Skeletal muscle tissue (tissue), 3 donors: ENCODE measurements at regions not wholly inside any gene's neighbourhood (a gene's known extent, or its start where the extent isn't known, plus 50 kb on each side); places are given as distances from the start of the nearest gene placed in this dataset.

Experiments
- H3K27ac ChIP-seq: one replicate; pipeline ENCODE4 v1.7.0; 2013; ENCODE audit warnings: mild to moderate bottlenecking, low read depth, low read length, inconsistent platforms
- H3K27me3 ChIP-seq, 3 donors: one replicate each; pipeline ENCODE4 v1.7.0; 2013; ENCODE audit warnings: low read length in 3 of 3; ENCODE audit not compliant: control insufficient read depth in 3 of 3, insufficient read depth in 3 of 3
- H3K36me3 ChIP-seq, 3 donors: one replicate each; pipeline ENCODE4 v1.7.0; 2013; ENCODE audit warnings: low read length in 3 of 3; ENCODE audit not compliant: control insufficient read depth in 3 of 3, insufficient read depth in 3 of 3
- H3K4me1 ChIP-seq, 3 donors: one replicate each; pipeline ENCODE4 v1.7.0; 2013; ENCODE audit warnings: low read length in 3 of 3, mild to moderate bottlenecking in 3 of 3; ENCODE audit not compliant: control insufficient read depth in 3 of 3, insufficient read depth in 3 of 3
- H3K4me3 ChIP-seq, 3 donors: one replicate each; pipeline ENCODE4 v1.7.0; 2013; ENCODE audit warnings: low read length in 3 of 3
- H3K9ac ChIP-seq, 3 donors: one replicate each; pipeline ENCODE4 v1.7.0; 2013; ENCODE audit warnings: low read length in 3 of 3, mild to moderate bottlenecking in 3 of 3, moderate library complexity in 2 of 3, low read depth in 1 of 3
- H3K9me3 ChIP-seq, 3 donors: one replicate each; pipeline ENCODE4 v1.7.0; 2013; ENCODE audit warnings: low read length in 3 of 3; ENCODE audit not compliant: control insufficient read depth in 3 of 3
- donor health status: Osteomylitis.

DNA sequence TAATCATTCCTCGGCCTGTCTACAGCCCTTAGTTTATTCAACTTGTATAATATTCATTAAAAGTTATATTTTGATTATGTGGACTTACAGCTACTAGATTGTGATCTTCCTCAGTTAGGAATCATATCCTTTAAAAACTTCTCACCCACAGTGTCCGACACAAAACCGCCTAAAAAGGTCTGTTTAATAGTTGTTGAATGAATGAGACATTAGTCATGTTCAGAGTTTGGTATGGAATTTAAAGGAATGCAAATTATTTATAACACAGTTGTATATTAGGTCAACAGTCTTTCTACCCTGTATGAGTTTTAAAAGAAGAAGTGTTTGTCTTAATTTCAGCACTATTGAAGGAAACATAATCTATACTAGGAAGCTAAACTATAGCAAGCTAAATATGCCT is 390.0 kb downstream of the ARL4A start:
- Histone ChIP-seq H3K27ac (no peak overlapping the region), H3K9me3 (no peaks in the 10 kb centered on the region)

DNA sequence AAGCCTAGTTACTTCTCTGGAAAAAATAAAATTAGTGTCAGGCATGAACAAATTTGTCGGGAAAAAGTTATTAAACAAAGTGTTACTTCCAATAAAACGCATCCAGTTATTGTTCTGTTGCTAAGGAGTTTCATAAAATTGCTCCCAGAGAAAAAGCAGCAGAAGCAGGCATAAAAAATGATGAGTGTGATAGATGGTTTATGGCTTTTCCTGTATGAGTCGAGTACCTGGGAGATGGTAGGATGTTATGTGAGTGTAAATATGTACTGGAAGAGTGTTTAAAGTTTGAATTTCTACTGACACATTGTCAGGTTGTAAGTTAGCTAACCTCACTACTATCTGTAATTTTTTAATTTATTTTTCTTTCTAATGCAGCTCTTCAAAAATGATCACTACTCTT is 390.7 kb downstream of the ARL4A start:
- no peak overlapping the region for H3K27ac ChIP-seq
- no peaks in the 10 kb centered on the region for H3K4me1 ChIP-seq
- no peak overlapping the region for H3K9ac ChIP-seq
- no peaks in the 10 kb centered on the region for H3K36me3 ChIP-seq
- H3K27me3 ChIP-seq = no peaks in the 10 kb centered on the region
- no peak overlapping the region for H3K4me3 ChIP-seq
- H3K9me3 ChIP-seq = no peaks in the 10 kb centered on the region

More for the DNA sequence above, 390.0 kb downstream of the ARL4A start:
- Histone ChIP-seq H3K4me1 (no peaks in the 10 kb centered on the region), H3K4me3 (no peak overlapping the region), H3K27me3 (no peaks in the 10 kb centered on the region), H3K36me3 (no peaks in the 10 kb centered on the region), H3K9ac (no peak overlapping the region)

GRCh38 chr7:13090959-13091358 is 403.5 kb downstream of the ARL4A start:
- Histone ChIP-seq H3K27me3 (no peaks in the 10 kb centered on the region), H3K4me3 (no peak overlapping the region), H3K27ac (no peak overlapping the region), H3K4me1 (no peaks in the 10 kb centered on the region), H3K9me3 (no peaks in the 10 kb centered on the region), H3K36me3 (no peaks in the 10 kb centered on the region), H3K9ac (no peak overlapping the region)

GRCh38 chr7:13091974-13092707 is 404.7 kb downstream of the ARL4A start:
- H3K27me3 ChIP-seq = no peaks in the 10 kb centered on the region
- no peaks in the 10 kb centered on the region for H3K36me3 ChIP-seq
- H3K4me1 ChIP-seq = no peaks in the 10 kb centered on the region
- no peak overlapping the region for H3K27ac ChIP-seq
- H3K4me3 ChIP-seq = no peak overlapping the region
- no peak overlapping the region for H3K9ac ChIP-seq
- H3K9me3 ChIP-seq = no peaks in the 10 kb centered on the region

- H3K27me3 ChIP-seq = no peaks in the 10 kb centered on the region
- no peak overlapping the region for H3K4me3 ChIP-seq
- H3K9ac ChIP-seq = no peak overlapping the region
- H3K4me1 ChIP-seq = no peaks in the 10 kb centered on the region
- no peaks in the 10 kb centered on the region for H3K36me3 ChIP-seq
- H3K27ac ChIP-seq = no peak overlapping the region
- no peaks in the 10 kb centered on the region for H3K9me3 ChIP-seq
Observed at GRCh38 chr7:13092708-13093005, 405.2 kb downstream of the ARL4A start.

- Histone ChIP-seq H3K27ac (no peak overlapping the region), H3K9me3 (no peaks in the 10 kb centered on the region), H3K27me3 (no peaks in the 10 kb centered on the region), H3K36me3 (no peaks in the 10 kb centered on the region), H3K9ac (no peak overlapping the region), H3K4me1 (no peaks in the 10 kb centered on the region), H3K4me3 (no peak overlapping the region)
Observed at GRCh38 chr7:13093160-13093559, 405.7 kb downstream of the ARL4A start.

DNA sequence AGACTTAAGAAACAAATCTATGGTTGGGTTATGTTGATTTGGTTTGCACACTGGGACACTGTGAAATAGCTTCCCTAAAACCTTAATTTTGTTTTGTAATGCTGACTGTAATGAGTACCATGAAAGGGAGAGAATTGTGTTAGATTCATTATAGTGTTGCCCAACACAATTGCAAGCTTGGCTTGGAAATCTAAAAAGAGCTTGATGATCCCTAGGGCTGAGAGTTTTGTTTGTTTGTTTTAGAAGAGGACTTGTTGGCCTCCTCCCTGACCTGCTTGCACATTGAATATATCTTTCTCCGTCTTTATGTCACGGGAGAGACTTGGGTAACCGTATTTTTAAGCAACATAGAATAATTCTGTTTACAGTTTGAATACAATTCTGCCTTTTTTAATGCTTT is 410.1 kb downstream of the ARL4A start:
- no peak overlapping the region for H3K27ac ChIP-seq
- H3K4me3 ChIP-seq = no peak overlapping the region
- H3K9ac ChIP-seq = no peak overlapping the region
- no peaks in the 10 kb centered on the region for H3K27me3 ChIP-seq
- H3K9me3 ChIP-seq = no peaks in the 10 kb centered on the region
- no peaks in the 10 kb centered on the region for H3K4me1 ChIP-seq
- H3K36me3 ChIP-seq = no peaks in the 10 kb centered on the region

DNA sequence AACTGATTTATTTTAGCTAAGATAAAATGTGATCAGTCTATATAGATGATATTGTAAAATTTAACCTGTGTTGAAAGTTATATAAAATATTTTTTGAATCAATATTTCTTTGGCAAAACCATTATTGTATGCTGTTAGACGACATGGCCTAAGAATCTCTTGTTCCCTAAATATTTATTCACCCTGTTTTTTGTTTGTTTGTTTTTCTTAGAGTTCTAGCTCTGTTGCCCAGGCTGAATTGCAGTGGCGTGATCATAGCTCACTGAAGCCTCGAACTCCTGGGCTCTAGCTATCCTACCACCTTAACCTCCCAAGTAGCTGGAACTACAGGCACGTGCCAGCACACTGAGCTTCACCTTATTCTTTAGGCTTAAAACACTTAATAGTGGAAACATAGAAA is 410.7 kb downstream of the ARL4A start:
- Histone ChIP-seq H3K9ac (no peak overlapping the region), H3K9me3 (no peaks in the 10 kb centered on the region), H3K27ac (no peak overlapping the region), H3K4me3 (no peak overlapping the region), H3K4me1 (no peaks in the 10 kb centered on the region), H3K36me3 (no peaks in the 10 kb centered on the region), H3K27me3 (no peaks in the 10 kb centered on the region)

GRCh38 chr7:13099154-13099795 is 411.8 kb downstream of the ARL4A start:
- Histone ChIP-seq H3K4me1 (no peaks in the 10 kb centered on the region), H3K27ac (no peak overlapping the region), H3K27me3 (no peaks in the 10 kb centered on the region), H3K36me3 (no peaks in the 10 kb centered on the region), H3K9me3 (no peaks in the 10 kb centered on the region), H3K4me3 (no peak overlapping the region), H3K9ac (no peak overlapping the region)

GRCh38 chr7:13104128-13104527 is 416.7 kb downstream of the ARL4A start:
- Histone ChIP-seq H3K4me1 (peaks cover 0 to under 1% (median 0%) of the 10 kb centered on the region in 3 donors), H3K9ac (no peak overlapping the region), H3K27me3 (no peaks in the 10 kb centered on the region), H3K36me3 (no peaks in the 10 kb centered on the region), H3K27ac (no peak overlapping the region), H3K9me3 (no peaks in the 10 kb centered on the region), H3K4me3 (no peak overlapping the region)
